GM10266 (cell line): ENCODE measurements at regions not wholly inside any gene's neighbourhood (a gene's known extent, or its start where the extent isn't known, plus 50 kb on each side); places are given as distances from the start of the nearest gene placed in this dataset.

ENCODE experiments used
- DNase-seq: peaks from one replicate; pipeline ENCODE4 v3.0.0; 2012; ENCODE audit errors: extremely low spot score
- CTCF ChIP-seq: IDR thresholded peaks from 2 replicates; pipeline ENCODE4 v1.5.1; 2012; ENCODE audit warnings: mild to moderate bottlenecking, low read depth; ENCODE audit not compliant: control insufficient read depth, insufficient read depth; ENCODE audit errors: missing control alignments

DNA sequence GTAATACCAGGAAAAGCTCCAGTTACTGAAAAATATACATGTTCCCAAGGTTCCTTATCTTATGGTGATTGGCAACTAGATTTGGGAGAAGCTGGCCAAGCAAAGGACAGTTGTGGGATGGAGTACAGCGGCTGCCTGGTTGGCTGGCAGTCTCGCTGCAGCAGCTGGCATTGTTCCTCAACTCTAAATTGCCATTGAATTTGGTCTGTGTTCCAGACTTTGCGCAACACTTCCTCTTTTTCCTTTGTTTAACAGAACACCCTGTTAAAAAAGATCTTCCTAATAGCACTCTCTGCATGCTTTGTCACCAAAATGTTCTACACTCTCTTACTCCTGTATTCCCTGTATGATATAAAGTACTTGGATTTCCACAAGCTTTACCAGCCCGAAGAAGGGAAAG is 420.6 kb upstream of the RBMS3 start:
- no peak for TF ChIP-seq CTCF
- DNase-seq: no peak

GRCh38 chr3:28863186-28863585 is 417.7 kb upstream of the RBMS3 start:
- no peak for DNase-seq
- no peak for TF ChIP-seq CTCF

DNA sequence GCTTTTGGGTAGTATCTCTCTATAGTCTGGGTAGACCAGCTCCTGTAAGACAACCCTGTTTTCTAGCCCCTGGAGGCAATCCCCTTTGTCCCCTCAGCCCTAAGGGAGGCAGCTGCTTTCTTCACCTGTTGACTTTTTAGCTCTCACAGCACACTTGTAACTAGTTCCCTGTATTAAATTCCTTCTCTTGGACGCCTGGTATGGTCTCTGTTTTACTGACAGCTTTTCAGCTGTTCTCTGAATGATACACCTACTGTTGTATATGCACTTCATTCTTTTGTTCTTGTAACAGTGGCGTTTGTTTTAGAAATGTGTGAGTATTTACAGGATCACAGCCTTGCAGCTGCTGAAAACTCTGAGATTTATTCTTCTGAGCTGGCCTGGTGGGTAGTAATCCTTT is 413.0 kb upstream of the RBMS3 start:
- TF ChIP-seq CTCF: no peak
- no peak for DNase-seq

- TF ChIP-seq CTCF: no peak
Observed at GRCh38 chr3:28868897-28869296, 412.0 kb upstream of the RBMS3 start.

DNA sequence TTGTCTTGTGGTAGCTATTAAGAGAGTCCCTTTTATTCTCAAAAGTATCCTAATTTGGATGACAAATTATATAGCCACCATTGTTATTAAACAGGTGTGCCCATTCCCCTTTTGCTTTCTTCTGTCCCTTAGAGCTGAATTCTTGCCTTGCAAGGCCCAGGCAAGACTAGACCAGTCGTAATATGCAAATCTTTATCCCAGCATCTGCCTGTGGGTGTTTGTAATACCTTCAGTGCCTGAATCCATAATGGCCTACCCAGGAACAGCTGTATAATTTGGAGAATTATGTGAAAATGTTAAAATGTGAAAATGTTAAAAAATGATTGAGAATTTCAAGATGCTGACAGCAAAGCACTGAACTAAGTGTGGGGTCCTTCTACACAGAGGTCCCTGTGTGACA is 403.0 kb upstream of the RBMS3 start:
- TF ChIP-seq CTCF: no peak
- DNase-seq: no peak

More at GRCh38 chr3:28868897-28869296, 412.0 kb upstream of the RBMS3 start:
- no peak for DNase-seq

- TF ChIP-seq CTCF: no peak
- DNase-seq: no peak
Observed at GRCh38 chr3:28890373-28890772, 390.5 kb upstream of the RBMS3 start.

GRCh38 chr3:28891485-28891884 is 389.4 kb upstream of the RBMS3 start:
- TF ChIP-seq CTCF: no peak
- DNase-seq: no peak
